Prostate gland (tissue), 2 donors: ENCODE measurements at regions not wholly inside any gene's neighbourhood (a gene's known extent, or its start where the extent isn't known, plus 50 kb on each side); places are given as distances from the start of the nearest gene placed in this dataset.

Experiments
- DNase-seq: peaks from one replicate; pipeline ENCODE4 v3.0.0-alpha.2; 2019; ENCODE audit warnings: low spot score
- H3K27ac ChIP-seq, 2 donors: fragments of 200-600 bp; sonication (generic); 2 replicates each; pipeline ENCODE4 v1.5.1; 2017 to 2019
- H3K27me3 ChIP-seq: fragments of 200-600 bp; sonication (generic); replicated peaks from 2 replicates; pipeline ENCODE4 v1.5.1; 2019; ENCODE audit not compliant: insufficient read depth
- H3K36me3 ChIP-seq, 2 donors: fragments of 200-600 bp; sonication (generic); 1 replicate in 1 of 2; 2 replicates in 1 of 2; pipeline versions ENCODE4 v1.5.1 to v1.8.1; 2017 to 2019
- H3K4me1 ChIP-seq: fragments of 200-600 bp; sonication (generic); replicated peaks from 2 replicates; pipeline ENCODE4 v1.5.1; 2019
- H3K4me3 ChIP-seq, 2 donors: fragments of 200-600 bp; sonication (generic); 2 replicates each; pipeline ENCODE4 v1.5.1; 2017 to 2019
- H3K9me3 ChIP-seq: fragments of 200-600 bp; sonication (generic); 2 replicates; pipeline ENCODE4 v1.5.1; 2017
- CTCF ChIP-seq, 4 experiments: fragments of 200-600 bp in 2 of 4; fragments of 450-650 bp in 2 of 4; sonication (generic) in 2 of 4; IDR thresholded peaks; 1 replicate in 3 of 4; 2 replicates in 1 of 4; pipeline ENCODE4 v1.5.1; 2016 to 2019; ENCODE audit warnings: antibody characterized with exemption in 4 of 4, mild to moderate bottlenecking in 2 of 4, moderate library complexity in 2 of 4
- POLR2A ChIP-seq: fragments of 450-650 bp; IDR thresholded peaks from one replicate; pipeline ENCODE4 v1.6.1; 2016; ENCODE audit warnings: antibody characterized with exemption, mild to moderate bottlenecking
- POLR2AphosphoS5 ChIP-seq: sonication (generic); formaldehyde crosslinking; IDR thresholded peaks from one replicate; pipeline ENCODE4 v1.6.1; 2017; ENCODE audit warnings: antibody characterized with exemption
- WGBS: methylation state at CpG from one replicate; pipeline ENCODE4 v1.1.5; 2018; 5-methylcytosine and 5-hydroxymethylcytosine counted together
- intact Hi-C: fragments of 100-400 bp; cut with DNase I; formaldehyde crosslinking; loops from one replicate; pipeline ENCODE4 v1.14.2; 2022

- Histone ChIP-seq H3K4me3 (no peak overlapping the region), H3K27ac (no peak overlapping the region), H3K27me3 (no peaks in the 10 kb centered on the region), H3K36me3 (no peaks in the 10 kb centered on the region), H3K9me3 (no peaks in the 10 kb centered on the region), H3K4me1 (no peaks in the 10 kb centered on the region)
- intact Hi-C loops: no loop called here
- no peak for TF ChIP-seq CTCF (IDR thresholded peaks at IDR 0.05)
- TF ChIP-seq POLR2AphosphoS5: no peak
- no peak for TF ChIP-seq POLR2A
- 55% methylated on average over 3 of the region's 3 CpGs for WGBS
- no peak for DNase-seq
These were observed 137.8 kb upstream of the AKR1E2 start for GRCh38 chr10:4688168-4688567.

GRCh38 chr10:4687397-4687796 lies 138.6 kb upstream of the AKR1E2 start:
- no peaks in the 10 kb centered on the region for H3K36me3 ChIP-seq
- WGBS: 72% methylated on average over 3 of the region's 3 CpGs
- TF ChIP-seq POLR2AphosphoS5 (no peak), POLR2A (no peak), CTCF (IDR thresholded peaks at IDR 0.05) (no peak)
- H3K9me3 ChIP-seq: no peaks in the 10 kb centered on the region
- H3K4me3 ChIP-seq: no peak overlapping the region
- H3K4me1 ChIP-seq: no peaks in the 10 kb centered on the region
- no peak overlapping the region for H3K27ac ChIP-seq
- intact Hi-C loops: no loop called here
- H3K27me3 ChIP-seq: no peaks in the 10 kb centered on the region
- no peak for DNase-seq

GRCh38 chr10:4686644-4686996 lies 139.4 kb upstream of the AKR1E2 start:
- no peak overlapping the region for H3K27ac ChIP-seq
- H3K36me3 ChIP-seq: no peaks in the 10 kb centered on the region
- no peak overlapping the region for H3K4me3 ChIP-seq
- 60% methylated on average over 4 of the region's 4 CpGs for WGBS
- no peaks in the 10 kb centered on the region for H3K9me3 ChIP-seq
- no peak for DNase-seq
- intact Hi-C loops: no loop called here
- no peaks in the 10 kb centered on the region for H3K4me1 ChIP-seq
- no peaks in the 10 kb centered on the region for H3K27me3 ChIP-seq
- TF ChIP-seq POLR2AphosphoS5 (no peak), CTCF (IDR thresholded peaks at IDR 0.05) (no peak), POLR2A (no peak)

GRCh38 chr10:4685904-4686643 lies 139.9 kb upstream of the AKR1E2 start:
- DNase-seq: no peak
- Histone ChIP-seq H3K27me3 (no peaks in the 10 kb centered on the region), H3K36me3 (no peaks in the 10 kb centered on the region), H3K9me3 (no peaks in the 10 kb centered on the region), H3K4me1 (no peaks in the 10 kb centered on the region), H3K4me3 (no peak overlapping the region), H3K27ac (no peak overlapping the region)
- TF ChIP-seq POLR2AphosphoS5: no peak
- TF ChIP-seq POLR2A: no peak
- TF ChIP-seq CTCF (IDR thresholded peaks at IDR 0.05): no peak
- 76% methylated on average over 5 of the region's 5 CpGs for WGBS
- intact Hi-C loops: no loop called here

GRCh38 chr10:4685491-4685890 lies 140.5 kb upstream of the AKR1E2 start:
- TF ChIP-seq CTCF (IDR thresholded peaks at IDR 0.05): no peak
- TF ChIP-seq POLR2AphosphoS5: no peak
- no peak for TF ChIP-seq POLR2A
- no peaks in the 10 kb centered on the region for H3K4me1 ChIP-seq
- no peak overlapping the region for H3K4me3 ChIP-seq
- no peak overlapping the region for H3K27ac ChIP-seq
- intact Hi-C loops: no loop called here
- no peaks in the 10 kb centered on the region for H3K36me3 ChIP-seq
- DNase-seq: no peak
- WGBS: 71% methylated on average over 3 of the region's 3 CpGs
- no peaks in the 10 kb centered on the region for H3K27me3 ChIP-seq
- H3K9me3 ChIP-seq: no peaks in the 10 kb centered on the region
